Adrenal gland (tissue), 5 donors: ENCODE measurements at regions not wholly inside any gene's neighbourhood (a gene's known extent, or its start where the extent isn't known, plus 50 kb on each side); places are given as distances from the start of the nearest gene placed in this dataset.

ENCODE experiments used
- POLR2A ChIP-seq, 2 donors: fragments of 450-650 bp; IDR thresholded peaks; one replicate each; pipeline ENCODE4 v1.6.1; 2017; ENCODE audit warnings: antibody characterized with exemption in 2 of 2, mild to moderate bottlenecking in 2 of 2, moderate library complexity in 1 of 2
- TF ChIP-seq, protein P1 (sequence below), 6 experiments: fragments of 450-650 bp in 4 of 6; fragments of 200-600 bp in 2 of 6; sonication (generic) in 1 of 6; IDR thresholded peaks; 1 replicate in 5 of 6; 2 replicates in 1 of 6; pipeline versions ENCODE4 v1.5.1 to v1.8.0; 2016 to 2021; ENCODE audit warnings: antibody characterized with exemption in 6 of 6, mild to moderate bottlenecking in 2 of 6, moderate library complexity in 1 of 6
- donor health status: DM: no; HTN: no; CAD: no.

DNA sequence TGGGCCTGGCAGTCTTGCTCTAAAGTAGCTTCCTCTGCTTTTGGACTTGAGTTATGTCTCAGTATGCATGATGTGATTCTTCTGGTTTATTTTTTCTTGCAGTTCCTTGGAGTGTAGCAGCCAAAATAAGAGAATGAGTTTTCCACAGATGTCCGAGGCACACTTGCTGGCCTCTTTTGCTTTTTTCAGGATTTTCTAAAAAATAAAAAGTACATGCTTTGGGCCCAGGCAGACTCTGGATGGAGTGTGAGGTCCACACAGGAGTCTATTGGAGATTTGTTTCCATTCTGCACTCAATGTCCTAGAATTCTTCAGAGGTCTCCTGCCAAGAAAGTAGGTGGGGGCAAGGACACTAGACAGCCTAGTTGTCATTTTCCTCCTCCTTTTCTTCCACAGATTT, 477.6 kb downstream of the EPM2A start:
- TF ChIP-seq, protein P1, sequence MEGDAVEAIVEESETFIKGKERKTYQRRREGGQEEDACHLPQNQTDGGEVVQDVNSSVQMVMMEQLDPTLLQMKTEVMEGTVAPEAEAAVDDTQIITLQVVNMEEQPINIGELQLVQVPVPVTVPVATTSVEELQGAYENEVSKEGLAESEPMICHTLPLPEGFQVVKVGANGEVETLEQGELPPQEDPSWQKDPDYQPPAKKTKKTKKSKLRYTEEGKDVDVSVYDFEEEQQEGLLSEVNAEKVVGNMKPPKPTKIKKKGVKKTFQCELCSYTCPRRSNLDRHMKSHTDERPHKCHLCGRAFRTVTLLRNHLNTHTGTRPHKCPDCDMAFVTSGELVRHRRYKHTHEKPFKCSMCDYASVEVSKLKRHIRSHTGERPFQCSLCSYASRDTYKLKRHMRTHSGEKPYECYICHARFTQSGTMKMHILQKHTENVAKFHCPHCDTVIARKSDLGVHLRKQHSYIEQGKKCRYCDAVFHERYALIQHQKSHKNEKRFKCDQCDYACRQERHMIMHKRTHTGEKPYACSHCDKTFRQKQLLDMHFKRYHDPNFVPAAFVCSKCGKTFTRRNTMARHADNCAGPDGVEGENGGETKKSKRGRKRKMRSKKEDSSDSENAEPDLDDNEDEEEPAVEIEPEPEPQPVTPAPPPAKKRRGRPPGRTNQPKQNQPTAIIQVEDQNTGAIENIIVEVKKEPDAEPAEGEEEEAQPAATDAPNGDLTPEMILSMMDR (IDR thresholded peaks at IDR 0.05), result no peak
- no peak for TF ChIP-seq POLR2A (IDR thresholded peaks at IDR 0.05)
